GM12892 (cell line): ENCODE measurements at regions not wholly inside any gene's neighbourhood (a gene's known extent, or its start where the extent isn't known, plus 50 kb on each side); places are given as distances from the start of the nearest gene placed in this dataset.

Source experiments
- POLR2A ChIP-seq: IDR thresholded peaks from 2 replicates; pipeline ENCODE4 v1.6.1; 2011; ENCODE audit warnings: low read depth, low read length, control low read depth
- TAF1 ChIP-seq: IDR thresholded peaks from 2 replicates; pipeline ENCODE4 v1.6.1; 2011; ENCODE audit warnings: low read depth, mild to moderate bottlenecking, control low read depth, low read length, borderline replicate concordance

DNA sequence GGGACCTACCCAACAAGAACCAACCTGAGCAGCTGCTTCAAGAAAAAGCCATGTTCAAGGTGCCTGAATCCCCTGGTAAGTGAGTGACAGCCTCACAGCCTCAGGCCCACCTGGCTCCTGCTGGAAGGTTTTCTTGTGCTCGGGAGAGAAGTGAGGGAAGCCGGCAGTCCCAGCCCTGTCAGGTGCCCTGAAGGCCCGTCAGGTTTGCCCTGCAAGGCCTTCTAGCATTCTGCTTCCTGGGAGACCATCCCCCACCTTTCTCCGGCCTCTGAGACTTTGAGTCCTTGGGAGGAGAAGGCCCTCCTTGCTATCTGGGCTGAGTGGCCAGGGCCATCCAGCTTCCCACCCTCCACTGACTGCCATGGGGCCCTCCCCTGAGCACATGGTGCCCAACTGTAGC is 166.7 kb upstream of the ZNF267 start:
- TF ChIP-seq TAF1 = no peak
- TF ChIP-seq POLR2A = no peak
